LNCaP clone FGC (cell line): ENCODE measurements at regions not wholly inside any gene's neighbourhood (a gene's known extent, or its start where the extent isn't known, plus 50 kb on each side); places are given as distances from the start of the nearest gene placed in this dataset.

Source experiments
- DNase-seq: peaks from one replicate; pipeline ENCODE4 v3.0.0-alpha.2; 2011; ENCODE audit warnings: low read depth
- H3K4me3 ChIP-seq: 2 replicates; pipeline ENCODE4 v1.5.1; 2011; ENCODE audit warnings: mild to moderate bottlenecking, low read depth, low read length, control low read depth
- TF ChIP-seq, protein P1 (sequence below): IDR thresholded peaks from 2 replicates; pipeline ENCODE4 v1.5.1; 2012; ENCODE audit warnings: mild to moderate bottlenecking; ENCODE audit not compliant: control insufficient read depth, insufficient read depth; ENCODE audit errors: extremely low read depth

- DNase-seq = no peak
- TF ChIP-seq, protein P1, sequence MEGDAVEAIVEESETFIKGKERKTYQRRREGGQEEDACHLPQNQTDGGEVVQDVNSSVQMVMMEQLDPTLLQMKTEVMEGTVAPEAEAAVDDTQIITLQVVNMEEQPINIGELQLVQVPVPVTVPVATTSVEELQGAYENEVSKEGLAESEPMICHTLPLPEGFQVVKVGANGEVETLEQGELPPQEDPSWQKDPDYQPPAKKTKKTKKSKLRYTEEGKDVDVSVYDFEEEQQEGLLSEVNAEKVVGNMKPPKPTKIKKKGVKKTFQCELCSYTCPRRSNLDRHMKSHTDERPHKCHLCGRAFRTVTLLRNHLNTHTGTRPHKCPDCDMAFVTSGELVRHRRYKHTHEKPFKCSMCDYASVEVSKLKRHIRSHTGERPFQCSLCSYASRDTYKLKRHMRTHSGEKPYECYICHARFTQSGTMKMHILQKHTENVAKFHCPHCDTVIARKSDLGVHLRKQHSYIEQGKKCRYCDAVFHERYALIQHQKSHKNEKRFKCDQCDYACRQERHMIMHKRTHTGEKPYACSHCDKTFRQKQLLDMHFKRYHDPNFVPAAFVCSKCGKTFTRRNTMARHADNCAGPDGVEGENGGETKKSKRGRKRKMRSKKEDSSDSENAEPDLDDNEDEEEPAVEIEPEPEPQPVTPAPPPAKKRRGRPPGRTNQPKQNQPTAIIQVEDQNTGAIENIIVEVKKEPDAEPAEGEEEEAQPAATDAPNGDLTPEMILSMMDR = no peak
Measured at GRCh38 chr19:5237190-5237780, 103.3 kb downstream of the PTPRS start.

GRCh38 chr19:5235458-5236219 is 105.0 kb downstream of the PTPRS start:
- no peak overlapping the region for H3K4me3 ChIP-seq
- TF ChIP-seq, protein P1 = no peak
- DNase-seq = no peak

More at GRCh38 chr19:5237190-5237780, 103.3 kb downstream of the PTPRS start:
- H3K4me3 ChIP-seq = no peak overlapping the region

DNA sequence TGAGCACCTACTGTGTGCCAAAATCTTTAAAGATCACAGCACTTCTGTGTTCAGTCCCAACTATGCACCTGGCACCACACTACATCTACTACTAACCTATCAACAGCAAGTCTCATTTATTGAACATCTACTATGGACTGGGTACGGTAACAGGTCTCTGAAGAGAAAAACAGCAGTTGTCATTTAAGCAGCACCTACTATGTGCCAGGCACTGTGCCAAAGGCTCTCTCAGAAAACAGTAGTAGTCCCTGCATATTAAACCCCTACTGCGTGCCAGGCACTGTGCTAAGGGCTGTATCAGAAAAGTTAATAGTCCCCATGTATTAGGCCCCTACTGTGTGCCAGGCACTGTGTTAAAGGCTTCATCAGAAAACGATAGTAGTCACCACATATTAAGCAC is 106.2 kb downstream of the PTPRS start:
- TF ChIP-seq, protein P1 = no peak
- DNase-seq = no peak
- no peak overlapping the region for H3K4me3 ChIP-seq

DNA sequence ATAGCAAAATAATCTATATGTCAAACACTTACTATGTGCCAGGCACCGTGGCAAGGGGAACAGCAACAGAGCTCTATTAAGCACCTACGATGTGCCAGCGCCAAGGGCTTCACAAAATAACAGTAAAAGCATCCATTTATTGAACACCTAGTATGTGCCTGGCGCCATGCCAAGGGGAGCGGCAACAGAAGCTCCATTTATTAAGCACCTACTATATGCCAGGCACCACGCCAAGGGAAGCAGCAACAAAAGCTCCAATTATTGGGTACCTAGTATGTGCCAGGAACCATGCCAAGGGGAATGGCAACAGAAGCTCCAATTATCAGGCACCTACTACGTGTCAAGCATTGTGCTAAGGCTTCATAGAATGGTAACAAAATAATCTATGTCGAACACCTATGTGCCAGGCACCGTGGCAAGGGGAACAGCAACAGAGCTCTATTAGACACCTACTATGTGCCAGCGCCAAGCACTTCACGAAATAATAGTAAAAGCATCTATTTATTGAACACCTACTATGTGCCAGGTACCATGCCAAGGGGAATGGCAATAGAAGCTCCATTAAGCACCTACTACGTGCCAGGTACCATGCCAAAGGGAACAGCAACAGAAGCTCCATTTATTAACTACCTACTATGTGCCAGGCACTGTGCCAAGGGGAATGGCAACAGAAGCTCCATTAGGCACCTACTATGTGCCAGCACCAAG is 107.7 kb downstream of the PTPRS start:
- DNase-seq = no peak
- TF ChIP-seq, protein P1 = no peak
- H3K4me3 ChIP-seq = no peak overlapping the region

GRCh38 chr19:5231857-5232678 is 108.5 kb downstream of the PTPRS start:
- DNase-seq = no peak
- H3K4me3 ChIP-seq = no peak overlapping the region
- TF ChIP-seq, protein P1 = no peak

DNA sequence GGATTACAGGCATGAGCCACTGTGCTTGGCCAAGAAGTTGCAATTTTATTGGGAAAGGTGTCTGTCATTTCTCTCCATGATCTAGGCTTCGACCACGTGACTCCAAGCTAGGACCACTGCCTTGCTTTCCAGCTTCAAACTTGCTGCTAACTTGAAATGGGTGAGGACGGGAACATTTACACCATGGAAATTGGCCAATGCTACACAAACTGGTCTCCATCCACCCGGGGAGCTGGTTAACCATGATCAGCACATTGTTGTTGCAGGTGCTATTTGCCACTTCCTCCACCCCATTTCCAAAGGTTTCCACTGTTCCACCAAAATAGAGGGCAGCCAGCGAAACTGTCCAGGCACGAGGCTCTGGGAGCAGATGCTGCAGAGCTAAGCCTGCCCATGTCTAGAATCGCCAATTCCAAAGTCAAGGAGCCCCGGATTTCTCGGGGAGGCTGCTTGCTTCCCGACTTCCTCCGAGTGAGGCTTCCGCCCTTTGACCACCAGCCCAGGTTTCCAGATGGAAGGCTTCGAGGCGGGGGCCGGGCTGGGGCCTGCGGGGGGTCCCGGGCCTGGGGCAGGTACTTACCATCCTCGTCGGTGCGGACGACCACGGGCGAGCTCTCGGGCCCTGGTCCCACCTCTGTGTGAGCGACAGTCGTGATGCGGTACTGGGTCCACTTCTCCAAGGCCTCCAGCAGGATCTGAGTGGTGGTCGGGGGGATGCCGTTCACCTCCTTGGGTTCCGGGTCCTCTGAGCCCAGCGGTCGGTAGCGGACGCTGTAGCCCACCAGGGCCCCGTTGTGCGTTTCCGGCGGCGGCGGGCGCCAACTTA is 109.7 kb downstream of the PTPRS start:
- TF ChIP-seq, protein P1 = no peak
- DNase-seq = no peak
- no peak overlapping the region for H3K4me3 ChIP-seq
